Large intestine (tissue), 3 donors: ENCODE measurements at regions not wholly inside any gene's neighbourhood (a gene's known extent, or its start where the extent isn't known, plus 50 kb on each side); places are given as distances from the start of the nearest gene placed in this dataset.

ENCODE experiments used
- DNase-seq, 2 donors: peaks; one replicate each; pipeline versions ENCODE4 v3.0.0 to v3.0.0-alpha.2; 2013
- H3K27ac ChIP-seq: one replicate; pipeline ENCODE4 v1.5.1; 2013; ENCODE audit warnings: low read length
- H3K27me3 ChIP-seq: 2 replicates; pipeline ENCODE4 v1.6.1; 2013; ENCODE audit warnings: low read length; ENCODE audit not compliant: control insufficient read depth, insufficient read depth
- H3K36me3 ChIP-seq: 2 replicates; pipeline ENCODE4 v1.6.1; 2013; ENCODE audit warnings: low read length; ENCODE audit not compliant: control insufficient read depth, insufficient read depth
- H3K4me1 ChIP-seq: one replicate; pipeline ENCODE4 v1.6.1; 2013; ENCODE audit warnings: low read length; ENCODE audit not compliant: control insufficient read depth, insufficient read depth
- H3K4me3 ChIP-seq: one replicate; pipeline ENCODE4 v1.5.1; 2013; ENCODE audit warnings: low read length
- H3K9me3 ChIP-seq: one replicate; pipeline ENCODE4 v1.6.1; 2013; ENCODE audit warnings: mild to moderate bottlenecking, low read depth, low read length, moderate library complexity; ENCODE audit not compliant: control insufficient read depth
- WGBS: methylation state at CpG from one replicate; pipeline ENCODE4 v1.1.5; 2013; ENCODE audit warnings: low lambda C conversion rate; ENCODE audit not compliant: insufficient coverage; 5-methylcytosine and 5-hydroxymethylcytosine counted together

DNA sequence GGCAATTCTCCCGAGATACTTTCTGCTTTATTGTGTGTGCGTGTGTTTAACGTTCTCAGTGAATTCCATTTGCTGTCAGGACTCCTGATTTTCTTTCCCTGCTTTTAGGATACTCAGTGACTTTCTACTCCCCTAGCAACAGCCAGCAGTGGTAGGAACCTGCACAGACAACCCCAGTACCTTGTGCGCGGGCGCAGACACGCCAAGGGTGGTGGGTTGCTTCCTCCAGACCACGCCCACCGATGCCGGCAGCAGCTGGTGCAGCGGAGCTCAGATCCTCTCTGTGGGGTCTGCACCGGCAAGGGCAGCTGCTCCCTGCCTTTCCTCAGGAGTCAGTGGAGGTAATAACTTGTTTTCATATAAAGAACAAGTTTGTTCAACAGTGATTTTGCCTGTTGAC, 225.1 kb upstream of the NDN start:
- H3K27me3 ChIP-seq = no peaks in the 10 kb centered on the region
- WGBS = no CpG with 5 or more reads among the region's 12 CpGs
- no peak overlapping the region for H3K4me3 ChIP-seq
- H3K9me3 ChIP-seq = peaks cover 2% of the 10 kb centered on the region
- no peaks in the 10 kb centered on the region for H3K4me1 ChIP-seq
- no peak overlapping the region for H3K27ac ChIP-seq
- no peaks in the 10 kb centered on the region for H3K36me3 ChIP-seq
- DNase-seq = no peak

DNA sequence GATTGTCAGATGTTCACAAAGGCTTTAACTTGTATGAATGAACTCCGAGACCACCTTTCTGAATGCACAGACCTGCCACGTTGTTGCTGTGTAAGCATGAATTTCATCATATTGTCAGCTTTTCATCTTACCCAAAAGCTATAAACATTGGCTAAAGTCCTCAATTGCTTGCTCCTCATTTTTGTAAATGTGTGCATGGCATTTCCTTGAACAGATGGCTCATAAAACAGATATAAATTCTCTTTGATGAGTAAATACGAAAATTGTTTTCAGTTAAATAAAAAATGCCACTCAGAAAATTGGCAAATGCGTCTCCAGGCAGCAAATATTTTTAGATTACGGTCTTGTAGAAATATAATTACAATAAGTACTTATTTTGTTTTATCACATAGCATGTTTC, 226.0 kb upstream of the NDN start:
- 88% methylated on average over 4 of the region's 5 CpGs for WGBS
- Histone ChIP-seq H3K27ac (no peak overlapping the region), H3K4me3 (no peak overlapping the region), H3K27me3 (no peaks in the 10 kb centered on the region), H3K4me1 (no peaks in the 10 kb centered on the region), H3K36me3 (no peaks in the 10 kb centered on the region), H3K9me3 (peaks cover 2% of the 10 kb centered on the region)
- DNase-seq = no peak

DNA sequence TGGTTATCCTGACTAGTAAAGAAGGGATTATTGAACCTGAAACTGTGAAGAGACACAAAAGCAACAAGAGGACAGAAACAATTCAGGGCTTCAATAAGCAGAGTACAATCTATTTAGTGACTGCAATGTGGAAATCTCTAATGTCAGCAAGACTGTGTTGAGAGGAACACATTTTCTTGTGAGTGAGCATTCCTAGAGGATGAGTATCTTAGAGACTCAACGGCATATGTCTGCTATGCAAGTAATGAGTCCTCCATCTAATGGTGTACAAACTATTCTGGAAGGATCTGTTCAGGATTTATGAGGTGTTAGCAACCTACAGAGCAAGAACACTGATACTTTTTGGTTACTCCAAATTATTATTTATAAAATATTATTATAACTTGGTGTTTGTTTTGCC, 226.5 kb upstream of the NDN start:
- Histone ChIP-seq H3K27me3 (no peaks in the 10 kb centered on the region), H3K4me3 (no peak overlapping the region), H3K9me3 (peaks cover 2% of the 10 kb centered on the region), H3K36me3 (no peaks in the 10 kb centered on the region), H3K4me1 (no peaks in the 10 kb centered on the region), H3K27ac (no peak overlapping the region)
- no peak for DNase-seq
- 67% methylated on average over 1 of the region's 1 CpG for WGBS

DNA sequence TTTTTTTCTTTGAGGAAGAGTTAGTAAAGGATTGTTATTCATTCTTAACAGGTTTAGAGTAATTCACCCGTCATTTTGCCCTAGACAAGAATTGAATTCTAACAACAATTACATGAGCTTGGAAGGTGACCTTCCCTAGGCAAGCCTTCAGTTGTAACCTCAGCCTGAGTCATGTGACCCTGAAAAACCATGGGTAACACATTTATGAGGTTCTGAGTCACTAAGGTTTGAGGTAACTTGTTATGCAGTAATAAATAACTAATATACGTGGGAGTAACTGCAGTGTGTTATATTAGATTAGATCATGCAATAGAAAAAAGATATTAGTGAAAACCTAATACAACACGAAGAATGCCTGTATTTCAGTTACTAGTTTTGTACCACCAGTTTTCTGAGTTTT, 237.6 kb upstream of the NDN start:
- DNase-seq = no peak
- 89% methylated on average over 1 of the region's 3 CpGs for WGBS

DNA sequence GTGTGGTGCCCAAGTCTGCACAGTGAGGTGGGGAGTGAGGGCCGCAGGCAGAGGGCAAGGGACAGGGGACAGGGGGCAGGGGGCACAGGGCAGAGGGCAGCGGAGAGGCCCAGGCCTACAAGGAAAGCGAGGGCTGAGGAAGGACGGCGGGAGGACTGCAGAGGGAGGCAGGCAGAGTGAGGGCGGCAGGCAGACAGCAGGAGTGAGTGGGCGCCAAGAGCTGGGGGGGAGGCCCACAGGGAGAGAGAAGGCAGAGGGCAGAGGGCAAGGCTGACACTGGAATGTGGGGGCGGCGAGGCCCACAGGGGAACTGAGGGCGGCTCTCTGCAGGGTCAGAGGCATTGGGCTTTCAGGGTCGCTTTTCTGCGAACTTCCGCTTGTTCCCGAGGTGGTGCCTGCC, 267.8 kb upstream of the NDN start:
- Histone ChIP-seq H3K36me3 (no peaks in the 10 kb centered on the region), H3K4me1 (no peaks in the 10 kb centered on the region), H3K9me3 (no peaks in the 10 kb centered on the region), H3K27ac (no peak overlapping the region), H3K27me3 (no peaks in the 10 kb centered on the region), H3K4me3 (no peak overlapping the region)
- 90% methylated on average over 2 of the region's 14 CpGs for WGBS
- no peak for DNase-seq

More for the DNA sequence above, 237.6 kb upstream of the NDN start:
- Histone ChIP-seq H3K9me3 (no peaks in the 10 kb centered on the region), H3K4me1 (no peaks in the 10 kb centered on the region), H3K27ac (no peak overlapping the region), H3K27me3 (no peaks in the 10 kb centered on the region), H3K36me3 (no peaks in the 10 kb centered on the region), H3K4me3 (no peak overlapping the region)

DNA sequence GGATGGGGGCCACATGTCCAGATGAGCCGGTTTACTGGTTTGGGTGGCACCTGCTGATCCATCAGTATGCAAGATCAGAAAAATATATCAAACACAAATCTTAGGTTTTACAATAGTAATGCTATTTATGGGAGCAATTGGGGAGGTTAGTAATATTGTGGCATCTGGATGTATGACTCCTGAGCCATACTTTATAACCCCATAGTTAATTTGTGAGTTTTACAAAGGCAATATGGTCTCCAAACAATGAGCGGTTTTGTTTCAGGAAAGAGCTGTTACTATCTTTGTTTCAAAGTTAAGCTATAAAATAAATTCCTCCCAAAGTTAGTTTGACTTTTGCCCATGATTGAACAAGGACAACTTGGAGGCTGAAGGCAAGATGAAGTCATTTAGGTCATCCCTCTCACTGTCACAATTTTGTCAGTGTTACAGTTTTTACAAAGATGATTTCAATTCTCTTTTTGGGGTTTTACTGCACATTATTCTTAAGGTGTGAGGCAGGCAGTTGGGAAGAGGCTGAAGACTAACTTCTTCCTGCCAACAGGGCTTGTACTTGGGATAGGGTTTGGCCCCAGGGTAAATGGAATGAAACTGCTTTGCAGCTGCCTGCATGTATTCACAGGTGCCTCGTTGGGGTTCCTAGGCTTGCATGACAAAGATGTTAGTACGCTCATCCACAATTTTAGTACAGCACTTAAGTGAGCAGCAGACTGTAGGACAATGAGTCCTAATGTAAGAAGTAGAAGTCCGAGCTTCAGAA, 296.6 kb upstream of the NDN start:
- no peaks in the 10 kb centered on the region for H3K4me1 ChIP-seq
- H3K27ac ChIP-seq = no peak overlapping the region
- no peaks in the 10 kb centered on the region for H3K36me3 ChIP-seq
- no peaks in the 10 kb centered on the region for H3K27me3 ChIP-seq
- DNase-seq = no peak
- no CpG with 5 or more reads among the region's 5 CpGs for WGBS
- no peak overlapping the region for H3K4me3 ChIP-seq
- no peaks in the 10 kb centered on the region for H3K9me3 ChIP-seq

DNA sequence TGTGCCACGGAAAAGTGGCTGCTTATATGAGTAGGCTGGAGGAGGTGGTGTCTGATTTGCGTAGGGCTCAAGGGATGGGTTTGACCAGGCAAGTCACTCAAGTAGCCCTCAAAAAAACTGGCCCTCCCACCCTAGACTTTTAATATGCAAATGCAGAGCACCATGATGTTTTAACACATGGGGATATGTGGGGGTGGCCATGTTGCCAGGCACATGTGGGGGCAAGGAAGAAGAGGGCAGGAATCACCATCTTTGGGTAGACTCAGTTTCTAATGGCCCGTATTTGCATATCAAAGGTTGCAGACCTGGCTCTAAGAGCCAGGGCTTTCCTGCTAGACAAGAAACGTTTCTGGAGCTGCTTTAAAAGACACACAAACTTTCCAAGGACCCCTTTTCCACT, 307.2 kb upstream of the NDN start:
- Histone ChIP-seq H3K27me3 (no peaks in the 10 kb centered on the region), H3K4me3 (no peak overlapping the region), H3K27ac (no peak overlapping the region), H3K9me3 (no peaks in the 10 kb centered on the region), H3K36me3 (no peaks in the 10 kb centered on the region), H3K4me1 (no peaks in the 10 kb centered on the region)
- 20% methylated on average over 1 of the region's 4 CpGs for WGBS
- DNase-seq = no peak

DNA sequence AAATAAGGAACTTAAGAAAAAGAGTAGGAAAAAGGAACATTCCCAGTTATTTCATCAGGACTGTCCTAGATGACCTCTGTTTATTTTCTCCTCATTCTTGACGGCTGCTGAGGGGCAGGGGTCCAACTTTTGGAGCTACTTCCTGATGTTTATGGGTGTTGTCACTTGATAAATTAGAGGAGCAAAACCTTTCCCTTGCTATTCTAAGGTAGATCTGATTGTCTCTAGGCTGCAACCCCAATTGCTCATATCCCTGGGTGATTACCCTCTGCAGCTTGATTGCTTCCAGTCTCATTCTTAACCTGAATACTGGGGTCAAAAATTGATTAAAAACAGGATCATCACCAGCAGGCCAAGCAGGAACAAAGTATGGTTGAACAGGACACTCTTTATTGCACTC, 311.0 kb upstream of the NDN start:
- Histone ChIP-seq H3K36me3 (no peaks in the 10 kb centered on the region), H3K27ac (no peak overlapping the region), H3K9me3 (no peaks in the 10 kb centered on the region), H3K4me3 (no peak overlapping the region), H3K27me3 (no peaks in the 10 kb centered on the region), H3K4me1 (no peaks in the 10 kb centered on the region)
- WGBS = 13% methylated on average over 1 of the region's 1 CpG
- no peak for DNase-seq

DNA sequence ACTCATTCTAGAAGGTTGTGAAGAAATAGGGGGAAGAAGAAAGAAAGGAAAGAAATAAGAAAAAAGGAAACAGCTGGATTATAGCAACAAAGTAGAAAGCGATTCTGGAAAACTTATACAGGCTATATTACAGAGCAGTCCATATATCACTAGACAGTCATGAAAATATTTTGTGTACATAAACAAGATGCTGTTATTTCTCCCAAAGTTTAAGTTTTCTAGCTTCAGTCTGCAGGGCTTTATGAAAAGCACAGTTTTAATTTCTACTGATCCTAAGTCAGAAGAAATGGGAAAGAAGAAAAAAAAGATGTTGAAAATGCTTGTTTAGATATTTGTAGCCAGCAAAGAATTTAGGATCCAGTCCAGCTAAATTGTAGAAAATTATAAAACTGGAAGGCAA, 321.4 kb upstream of the NDN start:
- DNase-seq = no peak
- no peaks in the 10 kb centered on the region for H3K4me1 ChIP-seq
- no peaks in the 10 kb centered on the region for H3K9me3 ChIP-seq
- no peaks in the 10 kb centered on the region for H3K36me3 ChIP-seq
- no peaks in the 10 kb centered on the region for H3K27me3 ChIP-seq
- H3K4me3 ChIP-seq = no peak overlapping the region
- no peak overlapping the region for H3K27ac ChIP-seq
- WGBS = 0% methylated on average over 1 of the region's 1 CpG

DNA sequence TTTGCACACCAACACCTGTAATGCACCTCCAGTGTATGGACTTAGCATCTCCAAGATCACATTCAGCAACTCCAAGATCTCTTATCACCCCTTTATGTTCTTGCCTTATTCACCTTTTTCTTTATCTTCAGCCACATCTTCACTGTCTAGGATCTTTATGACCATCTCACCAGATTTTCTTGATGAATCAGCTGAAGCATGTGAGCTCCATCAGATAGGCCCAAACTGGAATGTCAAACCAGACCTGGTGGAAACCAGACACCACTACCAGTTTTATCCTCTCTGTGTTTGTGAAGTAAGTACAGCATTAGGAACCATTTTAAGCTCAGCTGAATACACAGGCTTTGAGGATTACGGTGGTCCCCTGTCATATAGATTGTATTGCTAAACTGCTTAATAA, 330.4 kb upstream of the NDN start:
- Histone ChIP-seq H3K27ac (no peak overlapping the region), H3K4me1 (no peaks in the 10 kb centered on the region), H3K4me3 (no peak overlapping the region), H3K36me3 (no peaks in the 10 kb centered on the region), H3K27me3 (no peaks in the 10 kb centered on the region), H3K9me3 (no peaks in the 10 kb centered on the region)
- DNase-seq = no peak
- WGBS = no CpG with 5 or more reads among the region's 1 CpG

DNA sequence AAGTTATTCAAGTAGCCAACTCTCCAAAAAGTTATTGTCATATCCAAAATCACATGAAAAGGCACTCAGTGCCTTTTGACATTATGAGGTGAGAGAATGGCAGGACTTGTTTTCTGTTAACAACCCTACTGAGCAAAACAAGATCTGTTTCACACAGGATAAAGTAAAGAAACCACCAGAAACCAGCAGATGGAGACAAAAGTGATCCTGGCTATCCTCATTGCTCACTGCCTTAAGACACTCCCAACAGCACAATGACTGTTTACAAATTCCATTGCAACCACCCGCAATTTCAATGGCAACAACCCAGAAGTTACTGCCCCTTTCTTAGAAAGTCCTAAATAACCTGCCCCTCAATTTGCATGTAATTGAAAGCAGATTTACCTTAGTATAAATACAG, 352.6 kb upstream of the NDN start:
- no peak for DNase-seq
- Histone ChIP-seq H3K36me3 (no peaks in the 10 kb centered on the region), H3K9me3 (peaks cover 5% of the 10 kb centered on the region), H3K27me3 (no peaks in the 10 kb centered on the region), H3K4me1 (no peaks in the 10 kb centered on the region), H3K27ac (no peak overlapping the region), H3K4me3 (no peak overlapping the region)
- no CpG with 5 or more reads among the region's 1 CpG for WGBS
